ENCODE measurements at regions not wholly inside any gene's neighbourhood (a gene's known extent, or its start where the extent isn't known, plus 50 kb on each side); places are given as distances from the start of the nearest gene placed in this dataset.

- no peak overlapping the region for H3K27ac Mint-ChIP-seq
- H3K9me3 Mint-ChIP-seq (ENCODE audit: low read depth) = peaks cover 4% of the 10 kb centered on the region
- no peak overlapping the region for H3K4me3 Mint-ChIP-seq
- H3K4me1 Mint-ChIP-seq (ENCODE audit: low read depth) = no peaks in the 10 kb centered on the region
- no peaks in the 10 kb centered on the region for H3K27me3 Mint-ChIP-seq
- no peaks in the 10 kb centered on the region for H3K36me3 Mint-ChIP-seq
These were observed 325.7 kb upstream of the ACVR2A start for GRCh38 chr2:147519178-147519577.

GRCh38 chr2:147515213-147515612, 329.6 kb upstream of the ACVR2A start:
- no peaks in the 10 kb centered on the region for H3K9me3 Mint-ChIP-seq (ENCODE audit: low read depth)
- H3K4me3 Mint-ChIP-seq = no peak overlapping the region
- peaks cover 6% of the 10 kb centered on the region for H3K4me1 Mint-ChIP-seq (ENCODE audit: low read depth)
- H3K27ac Mint-ChIP-seq = no peak overlapping the region
- H3K36me3 Mint-ChIP-seq = no peaks in the 10 kb centered on the region
- H3K27me3 Mint-ChIP-seq = no peaks in the 10 kb centered on the region

GRCh38 chr2:147512206-147512605, 332.6 kb upstream of the ACVR2A start:
- no peaks in the 10 kb centered on the region for H3K36me3 Mint-ChIP-seq
- H3K9me3 Mint-ChIP-seq (ENCODE audit: low read depth) = no peaks in the 10 kb centered on the region
- H3K27ac Mint-ChIP-seq = no peak overlapping the region
- no peaks in the 10 kb centered on the region for H3K27me3 Mint-ChIP-seq
- H3K4me3 Mint-ChIP-seq = no peak overlapping the region
- H3K4me1 Mint-ChIP-seq (ENCODE audit: low read depth) = peaks cover 6% of the 10 kb centered on the region

- peaks cover 6% of the 10 kb centered on the region for H3K4me1 Mint-ChIP-seq (ENCODE audit: low read depth)
- H3K36me3 Mint-ChIP-seq = no peaks in the 10 kb centered on the region
- H3K4me3 Mint-ChIP-seq = no peak overlapping the region
- no peaks in the 10 kb centered on the region for H3K9me3 Mint-ChIP-seq (ENCODE audit: low read depth)
- no peaks in the 10 kb centered on the region for H3K27me3 Mint-ChIP-seq
- H3K27ac Mint-ChIP-seq = no peak overlapping the region
These were observed 333.3 kb upstream of the ACVR2A start for GRCh38 chr2:147511491-147511948.

GRCh38 chr2:147509821-147510220, 335.0 kb upstream of the ACVR2A start:
- Mint-ChIP-seq H3K4me1 (ENCODE audit: low read depth) (peaks cover 6% of the 10 kb centered on the region), H3K4me3 (no peak overlapping the region), H3K9me3 (ENCODE audit: low read depth) (no peaks in the 10 kb centered on the region), H3K27me3 (no peaks in the 10 kb centered on the region), H3K36me3 (peaks cover 3% of the 10 kb centered on the region), H3K27ac (no peak overlapping the region)

GRCh38 chr2:147506889-147507288, 337.9 kb upstream of the ACVR2A start:
- H3K27me3 Mint-ChIP-seq = no peaks in the 10 kb centered on the region
- H3K9me3 Mint-ChIP-seq (ENCODE audit: low read depth) = no peaks in the 10 kb centered on the region
- peaks cover 22% of the 10 kb centered on the region for H3K4me1 Mint-ChIP-seq (ENCODE audit: low read depth)
- H3K36me3 Mint-ChIP-seq = peaks cover 3% of the 10 kb centered on the region
- no peak overlapping the region for H3K27ac Mint-ChIP-seq
- no peak overlapping the region for H3K4me3 Mint-ChIP-seq

GRCh38 chr2:147502711-147503290, 342.0 kb upstream of the ACVR2A start:
- Mint-ChIP-seq H3K9me3 (ENCODE audit: low read depth) (no peaks in the 10 kb centered on the region), H3K4me1 (ENCODE audit: low read depth) (peaks cover 35% of the 10 kb centered on the region), H3K36me3 (peaks cover 3% of the 10 kb centered on the region), H3K27ac (no peak overlapping the region), H3K27me3 (no peaks in the 10 kb centered on the region), H3K4me3 (no peak overlapping the region)

GRCh38 chr2:147501968-147502367, 342.9 kb upstream of the ACVR2A start:
- Mint-ChIP-seq H3K4me3 (no peak overlapping the region), H3K27me3 (no peaks in the 10 kb centered on the region), H3K9me3 (ENCODE audit: low read depth) (no peaks in the 10 kb centered on the region), H3K27ac (no peak overlapping the region), H3K36me3 (peaks cover 3% of the 10 kb centered on the region), H3K4me1 (ENCODE audit: low read depth) (peaks cover 38% of the 10 kb centered on the region)

- Mint-ChIP-seq H3K27ac (no peak overlapping the region), H3K4me3 (no peak overlapping the region), H3K36me3 (no peaks in the 10 kb centered on the region)
These were observed 343.9 kb upstream of the ACVR2A start for GRCh38 chr2:147500819-147501395.

GRCh38 chr2:147500229-147500628, 344.6 kb upstream of the ACVR2A start:
- Mint-ChIP-seq H3K36me3 (no peaks in the 10 kb centered on the region), H3K9me3 (ENCODE audit: low read depth) (no peaks in the 10 kb centered on the region), H3K4me1 (ENCODE audit: low read depth) (peaks cover 38% of the 10 kb centered on the region), H3K4me3 (peak overlapping the region; percentile 33), H3K27ac (peak overlapping the region; percentile 36), H3K27me3 (no peaks in the 10 kb centered on the region)

More at GRCh38 chr2:147500819-147501395, 343.9 kb upstream of the ACVR2A start:
- Mint-ChIP-seq H3K4me1 (ENCODE audit: low read depth) (peaks cover 38% of the 10 kb centered on the region), H3K27me3 (no peaks in the 10 kb centered on the region), H3K9me3 (ENCODE audit: low read depth) (no peaks in the 10 kb centered on the region)

GRCh38 chr2:147499785-147500184, 345.0 kb upstream of the ACVR2A start:
- Mint-ChIP-seq H3K27ac (peak overlapping the region; percentile 36), H3K36me3 (no peaks in the 10 kb centered on the region), H3K4me3 (peak overlapping the region; percentile 33), H3K27me3 (no peaks in the 10 kb centered on the region), H3K4me1 (ENCODE audit: low read depth) (peaks cover 38% of the 10 kb centered on the region), H3K9me3 (ENCODE audit: low read depth) (no peaks in the 10 kb centered on the region)

- Mint-ChIP-seq H3K4me1 (ENCODE audit: low read depth) (peaks cover 27% of the 10 kb centered on the region), H3K27ac (no peak overlapping the region), H3K27me3 (no peaks in the 10 kb centered on the region), H3K9me3 (ENCODE audit: low read depth) (no peaks in the 10 kb centered on the region), H3K4me3 (no peak overlapping the region), H3K36me3 (no peaks in the 10 kb centered on the region)
These were observed 349.1 kb upstream of the ACVR2A start for GRCh38 chr2:147495734-147496133.

GRCh38 chr2:147492471-147492870, 352.4 kb upstream of the ACVR2A start:
- Mint-ChIP-seq H3K9me3 (ENCODE audit: low read depth) (no peaks in the 10 kb centered on the region), H3K27ac (no peak overlapping the region), H3K27me3 (no peaks in the 10 kb centered on the region), H3K4me1 (ENCODE audit: low read depth) (peaks cover 22% of the 10 kb centered on the region), H3K36me3 (no peaks in the 10 kb centered on the region), H3K4me3 (no peak overlapping the region)

- H3K27ac Mint-ChIP-seq = no peak overlapping the region
- peaks cover 19% of the 10 kb centered on the region for H3K4me1 Mint-ChIP-seq (ENCODE audit: low read depth)
- no peaks in the 10 kb centered on the region for H3K9me3 Mint-ChIP-seq (ENCODE audit: low read depth)
- H3K27me3 Mint-ChIP-seq = no peaks in the 10 kb centered on the region
- H3K4me3 Mint-ChIP-seq = no peak overlapping the region
- H3K36me3 Mint-ChIP-seq = no peaks in the 10 kb centered on the region
These were observed 353.3 kb upstream of the ACVR2A start for GRCh38 chr2:147491506-147491905.

- Mint-ChIP-seq H3K36me3 (no peaks in the 10 kb centered on the region), H3K27ac (no peak overlapping the region), H3K4me1 (ENCODE audit: low read depth) (peaks cover 19% of the 10 kb centered on the region), H3K4me3 (peak overlapping the region; percentile 21), H3K27me3 (no peaks in the 10 kb centered on the region), H3K9me3 (ENCODE audit: low read depth) (no peaks in the 10 kb centered on the region)
These were observed 354.2 kb upstream of the ACVR2A start for GRCh38 chr2:147490401-147491261.

Measured in activated naive CD8-positive, alpha-beta T cell (primary cell).